ENCODE measurements at regions not wholly inside any gene's neighbourhood (a gene's known extent, or its start where the extent isn't known, plus 50 kb on each side); places are given as distances from the start of the nearest gene placed in this dataset.

- Histone ChIP-seq H3K79me2 (ENCODE audit: low read length) (no peaks in the 10 kb centered on the region), H3K9ac (ENCODE audit: low read length) (no peak overlapping the region), H3K36me3 (replicated peaks; ENCODE audit: low read depth, low read length) (no peaks in the 10 kb centered on the region), H3K27ac (ENCODE audit: low read length) (no peak overlapping the region), H2AFZ (ENCODE audit: low read depth, low read length) (no peak overlapping the region), H3K4me1 (ENCODE audit: low read length) (no peaks in the 10 kb centered on the region), H3K4me3 (ENCODE audit: low read length) (no peak overlapping the region), H3K4me2 (ENCODE audit: low read length) (no peak overlapping the region), H4K20me1 (ENCODE audit: insufficient read depth, low read length) (no peaks in the 10 kb centered on the region), H3K9me3 (ENCODE audit: insufficient read depth, low read length) (no peaks in the 10 kb centered on the region), H3K27me3 (ENCODE audit: low read depth, low read length) (no peaks in the 10 kb centered on the region)
- TF ChIP-seq CTCF (IDR thresholded peaks at IDR 0.05; ENCODE audit: low read depth, low read length) (no peak), EZH2phosphoT487 (IDR thresholded peaks at IDR 0.05; ENCODE audit: low read depth) (no peak)
Measured at GRCh38 chr5:143707806-143708205, 104.2 kb upstream of the HMHB1 start.

GRCh38 chr5:143705381-143705780 lies 106.6 kb upstream of the HMHB1 start:
- no peak for TF ChIP-seq EZH2phosphoT487 (IDR thresholded peaks at IDR 0.05; ENCODE audit: low read depth)
- TF ChIP-seq CTCF (IDR thresholded peaks at IDR 0.05; ENCODE audit: low read depth, low read length), result no peak

GRCh38 chr5:143703659-143704058 lies 108.3 kb upstream of the HMHB1 start:
- H3K9me3 ChIP-seq (ENCODE audit: insufficient read depth, low read length), result no peaks in the 10 kb centered on the region
- TF ChIP-seq CTCF (IDR thresholded peaks at IDR 0.05; ENCODE audit: low read depth, low read length) (no peak), EZH2phosphoT487 (IDR thresholded peaks at IDR 0.05; ENCODE audit: low read depth) (no peak)
- H3K4me3 ChIP-seq (ENCODE audit: low read length), result no peak overlapping the region
- H3K79me2 ChIP-seq (ENCODE audit: low read length), result no peaks in the 10 kb centered on the region
- H3K36me3 ChIP-seq (replicated peaks; ENCODE audit: low read depth, low read length), result no peaks in the 10 kb centered on the region
- H4K20me1 ChIP-seq (ENCODE audit: insufficient read depth, low read length), result no peaks in the 10 kb centered on the region
- no peaks in the 10 kb centered on the region for H3K27me3 ChIP-seq (ENCODE audit: low read depth, low read length)
- no peaks in the 10 kb centered on the region for H3K4me1 ChIP-seq (ENCODE audit: low read length)
- no peak overlapping the region for H2AFZ ChIP-seq (ENCODE audit: low read depth, low read length)
- no peak overlapping the region for H3K4me2 ChIP-seq (ENCODE audit: low read length)
- H3K27ac ChIP-seq (ENCODE audit: low read length), result no peak overlapping the region
- H3K9ac ChIP-seq (ENCODE audit: low read length), result no peak overlapping the region

More at GRCh38 chr5:143705381-143705780, 106.6 kb upstream of the HMHB1 start:
- H3K27me3 ChIP-seq (ENCODE audit: low read depth, low read length), result no peaks in the 10 kb centered on the region
- no peaks in the 10 kb centered on the region for H3K4me1 ChIP-seq (ENCODE audit: low read length)
- no peak overlapping the region for H3K4me2 ChIP-seq (ENCODE audit: low read length)
- H2AFZ ChIP-seq (ENCODE audit: low read depth, low read length), result no peak overlapping the region
- no peaks in the 10 kb centered on the region for H4K20me1 ChIP-seq (ENCODE audit: insufficient read depth, low read length)
- no peaks in the 10 kb centered on the region for H3K79me2 ChIP-seq (ENCODE audit: low read length)
- H3K36me3 ChIP-seq (replicated peaks; ENCODE audit: low read depth, low read length), result no peaks in the 10 kb centered on the region
- H3K27ac ChIP-seq (ENCODE audit: low read length), result no peak overlapping the region
- H3K9ac ChIP-seq (ENCODE audit: low read length), result no peak overlapping the region
- H3K9me3 ChIP-seq (ENCODE audit: insufficient read depth, low read length), result no peaks in the 10 kb centered on the region
- no peak overlapping the region for H3K4me3 ChIP-seq (ENCODE audit: low read length)

- Histone ChIP-seq H3K9ac (ENCODE audit: low read length) (no peak overlapping the region), H2AFZ (ENCODE audit: low read depth, low read length) (no peak overlapping the region), H3K36me3 (replicated peaks; ENCODE audit: low read depth, low read length) (no peaks in the 10 kb centered on the region), H4K20me1 (ENCODE audit: insufficient read depth, low read length) (no peaks in the 10 kb centered on the region), H3K27me3 (ENCODE audit: low read depth, low read length) (no peaks in the 10 kb centered on the region), H3K4me1 (ENCODE audit: low read length) (no peaks in the 10 kb centered on the region), H3K4me3 (ENCODE audit: low read length) (no peak overlapping the region), H3K27ac (ENCODE audit: low read length) (no peak overlapping the region), H3K9me3 (ENCODE audit: insufficient read depth, low read length) (no peaks in the 10 kb centered on the region), H3K4me2 (ENCODE audit: low read length) (no peak overlapping the region), H3K79me2 (ENCODE audit: low read length) (no peaks in the 10 kb centered on the region)
- TF ChIP-seq EZH2phosphoT487 (IDR thresholded peaks at IDR 0.05; ENCODE audit: low read depth) (no peak), CTCF (IDR thresholded peaks at IDR 0.05; ENCODE audit: low read depth, low read length) (no peak)
Measured at GRCh38 chr5:143701493-143701892, 110.5 kb upstream of the HMHB1 start.
